GM21360 (cell line): ENCODE measurements at regions not wholly inside any gene's neighbourhood (a gene's known extent, or its start where the extent isn't known, plus 50 kb on each side); places are given as distances from the start of the nearest gene placed in this dataset.
"Not testable (repeated sequence)": the region's sequence is repeated elsewhere in the genome, so short reads cannot be mapped to it uniquely, and the experiment has no call there.

Source experiments
- ATAC-seq: cut with Tn5 transposase; IDR thresholded peaks from one replicate; pipeline ENCODE4 v1.9.1; 2021; ENCODE audit warnings: mild to moderate bottlenecking, moderate library complexity; ENCODE audit not compliant: unreplicated experiment

DNA sequence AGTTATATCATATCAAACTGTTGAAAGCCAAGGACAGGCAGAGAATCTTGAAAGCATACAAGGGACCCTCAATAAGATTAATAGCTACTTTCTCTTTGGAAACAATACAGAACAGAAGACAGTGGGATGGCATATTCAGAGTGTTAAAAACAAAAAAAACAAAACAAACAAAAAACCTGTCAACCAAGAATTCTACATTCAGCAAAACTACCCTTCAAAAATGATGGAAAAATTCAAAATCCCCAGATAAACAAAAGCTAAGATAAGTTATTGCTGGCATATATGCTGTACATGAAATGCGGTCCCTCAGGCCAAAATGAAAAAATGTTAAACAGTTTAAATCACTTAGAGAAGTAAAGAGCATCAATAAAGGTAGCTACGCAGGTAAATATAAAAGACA lies 425.1 kb downstream of the ACTL7B start:
- no peak for ATAC-seq

DNA sequence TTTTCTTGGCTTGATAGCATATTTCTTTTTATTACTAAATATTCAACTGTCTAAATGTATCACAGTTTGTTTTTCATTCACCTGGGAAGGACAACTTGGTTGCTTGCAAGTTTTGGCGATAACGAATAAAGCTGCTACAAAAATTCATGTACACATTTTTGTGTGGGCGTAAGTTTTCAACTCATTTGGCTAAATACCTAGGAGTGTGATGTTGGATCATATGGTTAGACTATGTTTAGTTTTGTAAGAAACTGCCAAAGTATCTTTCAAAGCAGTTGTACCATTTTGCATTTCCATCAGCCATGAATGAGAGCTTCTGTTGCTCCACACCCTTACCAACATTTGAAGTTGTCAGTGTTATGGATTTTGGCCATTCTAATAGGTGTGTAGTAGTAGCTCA lies 428.0 kb downstream of the ACTL7B start:
- ATAC-seq = no peak

DNA sequence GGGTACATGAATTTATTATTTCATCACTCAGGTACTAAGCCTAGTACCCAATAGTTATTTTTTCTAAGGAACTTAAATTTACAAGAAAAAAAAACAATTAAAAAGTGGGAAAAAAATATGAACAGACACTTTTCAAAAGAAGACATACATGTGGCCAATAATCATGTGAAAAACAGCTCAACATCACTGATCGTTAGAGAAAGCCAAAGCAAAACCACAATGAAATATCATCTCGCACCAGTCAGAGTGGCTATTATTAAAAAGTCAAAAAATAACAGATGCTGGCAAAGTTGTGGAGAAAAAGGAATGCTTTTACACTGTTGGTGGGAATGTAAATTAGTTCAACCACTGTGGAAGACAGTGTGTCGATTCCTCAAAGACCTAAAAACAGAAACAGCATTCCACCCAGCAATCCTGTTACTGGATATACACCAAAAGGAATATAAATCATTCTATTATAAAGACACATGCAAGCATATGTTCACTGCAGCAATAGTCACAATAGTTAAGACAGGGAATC lies 429.3 kb downstream of the ACTL7B start:
- not testable (repeated sequence) for ATAC-seq

DNA sequence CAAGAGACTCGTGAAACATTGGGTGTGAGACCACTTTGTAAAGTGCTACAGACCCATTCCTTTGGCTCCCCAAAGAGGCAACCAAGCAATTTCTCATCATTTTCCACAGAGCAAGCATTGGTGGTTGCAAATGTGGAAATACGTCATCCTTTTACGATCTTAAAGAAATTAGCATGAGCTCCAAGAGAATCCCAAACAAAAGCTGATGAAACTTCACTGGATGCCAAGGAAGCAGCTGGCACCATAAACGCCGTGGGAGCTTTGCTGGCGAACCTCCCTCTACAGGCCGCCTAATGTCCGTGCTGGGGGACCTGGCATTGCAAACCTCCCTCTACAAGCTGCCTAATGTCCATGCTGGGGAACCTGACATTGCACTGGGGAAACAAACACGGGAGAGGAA lies 432.4 kb downstream of the ACTL7B start:
- ATAC-seq = no peak

DNA sequence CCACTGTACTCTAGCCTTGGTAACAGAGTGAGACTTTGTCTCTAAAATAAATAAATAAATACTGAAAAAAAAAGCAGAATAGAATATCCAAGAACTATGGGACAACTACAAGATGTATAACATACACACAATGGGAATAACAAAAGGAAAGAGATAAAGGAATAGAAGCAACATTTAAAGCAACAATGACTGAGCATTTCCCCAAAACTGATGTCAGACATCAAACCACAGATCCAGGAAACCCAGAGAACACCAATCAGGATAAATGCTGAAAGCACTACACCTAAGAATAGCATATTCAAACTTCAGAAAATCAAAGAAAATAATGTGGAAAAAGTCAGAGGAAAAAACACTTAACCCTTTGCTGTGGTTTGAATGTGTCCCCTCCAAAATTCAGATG lies 436.4 kb downstream of the ACTL7B start:
- ATAC-seq = no peak

DNA sequence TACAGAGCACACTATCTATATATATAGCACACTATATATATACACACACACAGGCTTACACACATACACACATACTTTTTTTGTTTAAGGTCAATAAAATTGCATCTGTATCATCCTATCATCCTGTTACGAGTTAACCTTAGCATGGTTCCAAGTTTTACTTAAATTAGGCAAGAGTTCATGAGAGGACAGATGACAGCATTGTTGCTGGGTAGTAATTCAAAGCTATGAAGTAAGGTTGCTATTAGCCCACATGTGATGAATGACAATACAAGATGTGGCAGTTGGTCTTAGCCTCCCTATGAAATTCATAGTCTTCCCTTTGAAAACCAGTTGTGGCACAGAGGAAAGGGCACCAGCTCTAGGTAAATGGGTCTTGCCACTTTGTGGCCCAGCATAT lies 438.1 kb downstream of the ACTL7B start:
- no peak for ATAC-seq

DNA sequence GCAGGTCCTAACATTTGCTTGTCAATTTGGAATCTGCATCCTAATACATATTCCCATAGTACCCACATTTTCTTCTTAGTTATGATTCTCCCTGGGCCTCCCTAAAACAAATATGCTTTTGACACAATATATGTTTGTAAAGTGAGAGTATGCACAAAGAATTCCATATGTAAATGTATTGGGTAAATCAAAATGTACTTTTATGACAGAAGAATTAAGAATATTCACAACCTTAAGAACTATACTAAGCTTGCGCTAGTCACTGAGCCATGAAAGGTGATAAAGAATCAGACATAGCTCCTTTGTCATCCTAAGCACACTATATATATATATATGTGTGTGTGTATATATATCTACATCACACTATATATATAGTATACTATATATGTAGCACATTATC lies 438.5 kb downstream of the ACTL7B start:
- ATAC-seq = no peak

DNA sequence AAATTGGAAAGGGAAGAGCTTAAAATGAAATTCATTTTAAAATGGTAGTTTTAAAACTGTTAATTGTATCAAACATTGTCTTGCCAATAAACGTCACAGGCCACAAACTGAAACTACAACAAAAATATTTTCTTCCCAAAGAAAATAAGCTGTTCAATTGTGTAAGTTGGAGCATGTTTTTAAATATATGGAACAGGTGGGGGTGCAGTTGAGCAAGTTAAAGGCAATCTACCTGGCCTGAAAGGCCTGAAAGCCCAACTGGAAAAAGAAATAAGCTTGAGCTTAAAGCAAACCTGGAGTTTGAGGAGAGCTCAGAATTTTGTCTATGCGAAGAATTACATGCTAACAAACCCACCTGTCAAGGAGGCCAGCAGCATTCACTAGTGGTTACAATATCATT lies 439.5 kb downstream of the ACTL7B start:
- ATAC-seq = no peak

DNA sequence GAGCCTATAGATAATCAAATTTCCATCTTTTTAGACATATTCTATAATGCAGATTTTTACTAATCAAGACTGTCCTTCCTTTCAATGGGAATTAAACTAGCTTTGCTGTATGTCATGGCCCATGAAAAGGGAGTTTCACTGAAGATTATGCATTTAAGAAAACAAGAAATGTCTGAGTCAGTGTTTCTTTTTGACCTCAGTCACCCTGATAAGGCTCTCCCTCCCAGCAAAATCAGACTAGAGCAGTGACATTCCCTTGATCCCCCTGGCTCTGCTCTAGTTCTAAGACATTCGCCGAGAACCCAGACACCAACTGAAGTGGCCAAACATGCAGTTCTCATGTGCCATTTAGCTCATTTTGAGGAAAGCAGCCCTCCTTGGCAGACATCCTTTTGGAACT lies 442.0 kb downstream of the ACTL7B start:
- ATAC-seq = no peak

DNA sequence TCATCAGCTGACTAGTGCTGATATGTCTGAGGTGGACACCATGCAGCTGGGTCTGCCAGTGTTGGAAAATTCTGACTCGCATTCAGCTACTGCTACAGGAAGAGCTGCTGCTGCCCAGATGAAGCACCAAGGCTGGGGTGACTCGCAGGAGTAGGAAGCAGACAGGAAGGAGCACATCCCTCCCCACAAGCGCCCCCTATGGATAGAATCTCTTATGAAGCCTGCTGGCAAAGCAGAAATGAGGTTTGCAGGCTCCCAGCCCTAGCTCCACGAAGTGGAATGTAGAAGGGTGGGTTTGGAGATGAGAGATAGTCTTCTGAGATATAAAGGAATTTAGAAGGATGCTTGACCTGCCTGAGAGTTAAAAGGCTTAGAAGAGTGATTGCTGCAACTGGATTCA lies 443.0 kb downstream of the ACTL7B start:
- ATAC-seq = no peak

DNA sequence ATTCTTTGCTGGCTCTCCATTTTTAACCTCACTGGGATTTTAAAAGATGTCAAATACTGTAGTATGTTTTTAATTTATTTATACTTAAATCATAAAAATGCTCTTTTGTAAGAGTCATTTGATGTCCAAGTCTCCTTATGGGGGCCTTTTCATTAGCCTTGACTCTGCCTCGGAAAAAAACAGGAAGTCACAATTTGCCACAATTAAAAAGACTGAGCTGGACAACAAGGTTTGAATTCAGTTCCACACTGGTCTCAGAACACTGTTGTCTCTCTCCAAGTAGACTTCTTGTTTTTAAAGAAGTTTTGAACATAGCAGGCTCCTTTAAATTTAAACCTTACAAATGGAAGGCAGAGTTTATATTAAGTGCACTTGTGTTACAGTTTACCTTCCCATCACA lies 444.2 kb downstream of the ACTL7B start:
- no peak for ATAC-seq

DNA sequence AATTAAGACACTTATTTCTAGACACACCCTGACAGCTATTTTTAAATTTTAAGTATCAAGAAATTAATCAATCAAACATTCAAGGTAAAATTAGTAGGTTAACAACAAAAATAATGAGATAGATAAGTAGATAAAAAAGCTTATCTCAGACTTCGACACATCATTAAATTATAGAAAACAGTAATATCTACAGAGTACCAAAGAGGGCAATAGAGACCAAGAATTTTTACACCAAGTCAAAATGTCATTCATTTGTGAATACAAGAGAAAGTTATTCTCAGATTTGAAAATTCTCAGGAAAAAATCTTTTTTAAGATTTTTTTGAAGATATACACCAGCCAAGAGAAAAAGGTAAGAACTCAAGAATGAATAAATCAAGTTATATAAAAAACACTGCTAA lies 445.6 kb downstream of the ACTL7B start:
- ATAC-seq = no peak

DNA sequence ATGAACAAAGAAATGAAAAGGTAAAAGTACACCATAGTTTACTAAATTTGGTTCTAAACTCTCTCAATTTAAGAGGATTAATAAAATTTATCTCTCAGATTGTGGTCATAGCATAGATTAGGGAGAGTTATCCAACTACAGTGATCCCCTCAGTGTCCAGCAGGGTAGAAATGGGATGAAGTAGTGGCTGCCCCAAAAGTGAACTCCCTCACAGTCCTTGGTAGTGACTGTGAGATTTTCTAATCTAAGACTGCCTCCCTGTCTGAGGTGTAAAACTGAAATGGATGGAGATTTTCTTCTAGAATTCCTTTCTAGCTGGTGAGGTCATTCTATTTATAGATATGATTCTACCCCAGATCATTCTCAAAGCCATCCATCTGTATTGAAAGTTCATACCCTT lies 455.5 kb downstream of the ACTL7B start:
- ATAC-seq = no peak

DNA sequence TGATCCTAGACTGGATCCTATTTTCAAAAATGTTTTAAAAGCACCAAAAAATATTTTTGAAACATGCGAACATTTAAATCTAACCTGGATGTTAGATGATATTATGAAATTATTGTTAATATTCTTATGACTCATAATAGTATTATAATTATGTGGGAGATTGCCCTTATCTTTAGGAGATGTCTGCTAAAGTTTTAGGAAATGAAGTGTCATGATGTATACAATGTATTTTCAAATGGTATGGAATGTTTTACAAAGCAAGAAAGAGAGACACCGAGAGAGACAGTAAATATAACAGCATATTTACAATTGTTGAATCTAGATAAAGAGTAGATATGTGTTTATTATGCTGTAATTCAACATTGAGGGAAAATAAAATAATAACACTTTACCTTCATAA lies 455.9 kb downstream of the ACTL7B start:
- ATAC-seq = no peak

DNA sequence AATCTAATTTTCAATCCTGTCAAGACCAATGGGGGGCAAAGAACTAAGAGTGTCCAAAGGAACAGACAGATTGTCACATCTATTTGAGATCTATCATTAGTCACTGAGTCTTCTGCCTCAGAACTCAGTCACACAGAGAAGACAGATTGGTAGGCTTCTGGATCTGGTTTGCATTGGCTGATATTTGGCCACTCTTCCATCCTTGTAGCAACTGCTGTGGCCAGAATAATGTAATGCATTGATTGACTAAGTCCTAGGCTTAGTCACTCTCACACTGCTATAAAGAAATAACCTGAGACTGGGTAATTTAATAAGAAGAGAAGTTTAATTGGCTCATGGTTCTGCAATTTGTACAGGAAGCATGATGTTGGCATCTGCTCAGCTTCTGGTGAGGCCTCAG lies 458.5 kb downstream of the ACTL7B start:
- no peak for ATAC-seq

DNA sequence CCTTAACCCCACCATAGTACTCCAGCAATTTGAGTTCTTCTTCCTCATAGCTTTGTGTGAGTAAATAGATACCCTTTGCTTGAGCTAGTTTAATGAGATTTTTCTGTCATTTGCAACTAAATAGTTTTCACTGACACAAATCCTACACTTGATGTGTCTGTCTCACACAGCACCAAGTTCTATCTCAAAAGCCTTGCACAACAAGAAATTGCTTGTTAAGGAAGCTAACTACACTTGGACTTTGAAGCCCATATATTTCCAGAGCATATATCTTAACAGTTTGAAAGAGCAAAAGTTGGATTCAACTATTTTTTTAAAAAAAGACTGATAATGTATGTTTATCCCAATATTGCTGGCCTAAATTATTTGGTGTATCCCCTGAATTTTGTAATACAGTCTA lies 459.2 kb downstream of the ACTL7B start:
- ATAC-seq = no peak

DNA sequence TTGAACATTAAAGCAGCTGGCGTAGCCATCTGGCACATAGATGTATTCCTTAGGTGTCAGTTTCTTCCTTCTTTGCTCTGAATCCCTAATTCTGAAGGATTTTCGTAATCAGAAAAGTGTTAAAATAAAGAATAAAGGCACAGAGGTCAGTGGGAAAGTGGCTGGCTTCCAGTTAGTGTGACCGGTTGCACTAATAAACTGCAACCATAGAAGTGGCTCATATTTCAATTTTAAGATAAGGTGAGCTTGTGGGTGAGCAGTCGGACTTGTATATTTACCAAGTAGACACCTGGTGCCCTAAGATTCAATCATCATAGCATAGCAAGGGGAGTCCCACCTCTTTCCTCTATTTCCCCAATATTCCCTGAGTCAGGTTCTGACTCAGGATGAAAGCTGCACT lies 459.6 kb downstream of the ACTL7B start:
- no peak for ATAC-seq

DNA sequence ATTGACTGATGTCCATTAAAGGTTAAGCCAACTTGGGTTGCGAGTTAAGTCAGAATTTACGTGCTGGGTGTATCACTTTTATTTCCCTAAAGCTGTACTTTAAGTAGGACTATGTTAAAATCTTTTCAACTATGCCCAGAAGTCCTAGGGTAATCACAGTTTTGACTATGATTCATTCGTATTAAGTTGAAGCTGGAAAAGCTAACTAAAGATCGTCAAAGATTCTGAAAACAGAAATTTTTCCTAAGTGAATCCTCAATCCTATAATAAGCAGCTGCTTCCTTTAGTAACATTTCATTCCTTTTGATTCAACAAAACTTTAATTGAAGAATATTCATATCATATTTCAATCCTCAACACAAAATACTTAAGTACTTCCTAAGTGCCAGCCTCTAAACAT lies 460.4 kb downstream of the ACTL7B start:
- no peak for ATAC-seq

DNA sequence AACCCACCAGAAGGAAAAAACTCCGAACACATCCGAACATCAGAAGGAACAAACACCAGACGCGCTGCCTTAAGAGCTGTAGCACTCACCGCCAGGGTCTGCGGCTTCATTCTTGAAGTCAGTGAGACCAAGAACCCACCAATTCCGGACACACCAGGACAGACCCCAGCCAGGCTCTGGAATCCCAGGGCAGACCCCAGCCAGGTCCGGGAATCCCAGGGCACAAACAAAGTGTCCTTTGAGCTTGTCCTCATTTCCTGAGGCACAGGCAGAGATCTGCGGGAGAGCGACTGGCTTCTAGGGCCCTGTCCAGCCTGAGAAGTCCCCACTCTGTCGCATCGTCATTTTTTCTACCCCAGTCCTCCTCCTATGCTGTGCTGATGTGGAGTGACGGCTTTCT lies 461.1 kb downstream of the ACTL7B start:
- ATAC-seq = no peak

DNA sequence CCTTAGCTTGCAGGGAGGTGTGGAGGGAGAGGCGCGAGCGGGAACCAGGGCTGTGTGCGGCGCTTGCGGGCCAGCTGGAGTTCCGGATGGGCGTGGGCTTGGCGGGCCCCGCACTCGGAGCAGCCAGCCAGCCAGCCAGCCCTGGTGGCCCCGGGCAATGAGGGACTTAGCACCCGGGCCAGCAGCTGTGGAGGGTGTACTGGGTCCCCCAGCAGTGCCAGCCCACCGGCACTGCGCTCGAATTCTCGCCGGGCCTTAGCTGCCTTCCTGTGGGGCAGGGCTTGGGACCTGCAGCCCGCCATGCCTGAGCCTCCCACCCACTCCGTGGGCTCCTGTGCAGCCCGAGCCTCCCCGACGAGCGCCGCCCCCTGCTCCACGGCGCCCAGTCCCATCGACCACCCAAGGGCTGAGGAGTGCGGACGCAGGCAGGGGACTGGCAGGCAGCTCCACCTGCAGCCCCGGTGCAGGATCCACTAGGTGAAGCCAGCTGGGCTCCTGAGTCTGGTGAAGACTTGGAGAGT lies 462.2 kb downstream of the ACTL7B start:
- not testable (repeated sequence) for ATAC-seq

DNA sequence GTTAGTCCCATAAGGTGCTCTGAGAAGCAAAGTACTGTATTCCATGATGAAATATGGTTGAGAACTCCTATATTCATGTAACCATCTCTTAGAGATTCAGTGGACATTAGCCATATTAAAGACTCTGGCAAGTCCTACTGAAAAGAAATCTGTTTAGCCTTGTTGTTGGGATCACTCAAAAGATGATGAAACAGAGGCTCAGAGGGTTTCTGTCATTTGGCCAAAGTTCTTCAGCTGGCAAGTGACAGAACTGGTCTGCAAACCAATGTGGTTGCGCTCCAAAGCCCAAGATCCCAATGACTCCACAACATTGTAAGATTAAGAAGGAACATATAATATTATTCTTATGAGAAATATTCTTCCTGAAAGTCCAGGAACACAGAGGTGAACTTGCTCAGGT lies 462.9 kb downstream of the ACTL7B start:
- no peak for ATAC-seq

DNA sequence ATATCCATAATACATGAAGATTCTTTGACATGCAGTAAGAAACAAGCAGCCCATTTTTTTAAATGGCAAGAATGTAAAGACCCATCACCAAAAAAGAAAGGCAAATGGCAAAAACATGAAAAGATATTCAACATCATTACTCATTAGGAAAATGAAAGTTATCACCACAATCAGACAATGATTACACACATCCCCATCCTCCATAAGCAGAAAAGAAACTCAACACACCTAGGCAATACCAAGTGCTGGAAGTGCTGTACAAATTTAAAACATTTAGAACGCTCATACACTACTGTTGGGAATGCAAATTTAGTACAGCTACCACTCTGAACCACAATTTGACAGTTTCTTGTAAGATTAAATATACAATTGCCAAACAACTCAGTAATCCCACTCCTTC lies 466.7 kb downstream of the ACTL7B start:
- no peak for ATAC-seq

DNA sequence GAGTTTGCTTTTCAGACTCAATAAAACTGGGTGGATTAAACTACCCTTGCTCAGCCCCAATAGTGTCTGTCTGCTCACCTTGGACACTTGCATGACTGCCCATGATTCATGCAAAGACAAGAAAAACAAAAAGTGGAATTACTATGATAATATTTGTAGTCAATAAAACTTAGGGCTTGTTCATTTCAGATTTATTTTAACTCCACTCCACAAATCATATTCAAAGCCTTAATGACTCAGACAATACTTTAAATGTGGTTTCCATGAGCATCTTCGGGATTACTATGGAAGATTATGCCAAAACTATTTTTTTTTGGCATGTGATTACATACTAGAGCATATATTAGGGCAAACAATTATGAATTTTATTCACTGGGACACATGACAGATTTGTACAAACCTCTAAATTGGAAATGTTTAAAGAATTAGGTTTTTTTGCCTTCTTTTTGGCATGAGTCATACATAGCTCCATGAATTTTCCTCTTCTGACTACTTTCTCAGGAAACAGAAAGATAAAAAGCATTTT lies 468.9 kb downstream of the ACTL7B start:
- ATAC-seq = no peak
